HG03045 (cell line): ENCODE measurements at regions not wholly inside any gene's neighbourhood (a gene's known extent, or its start where the extent isn't known, plus 50 kb on each side); places are given as distances from the start of the nearest gene placed in this dataset.

ENCODE experiments used
- ATAC-seq: cut with Tn5 transposase; IDR thresholded peaks from one replicate; pipeline ENCODE4 v1.9.1; 2021; ENCODE audit warnings: mild to moderate bottlenecking, moderate library complexity; ENCODE audit not compliant: unreplicated experiment

- no peak for ATAC-seq
Observed at GRCh38 chr4:29121586-29121985, 1598.6 kb upstream of the PCDH7 start.

- no peak for ATAC-seq
Observed at GRCh38 chr4:29128810-29129209, 1591.4 kb upstream of the PCDH7 start.

DNA sequence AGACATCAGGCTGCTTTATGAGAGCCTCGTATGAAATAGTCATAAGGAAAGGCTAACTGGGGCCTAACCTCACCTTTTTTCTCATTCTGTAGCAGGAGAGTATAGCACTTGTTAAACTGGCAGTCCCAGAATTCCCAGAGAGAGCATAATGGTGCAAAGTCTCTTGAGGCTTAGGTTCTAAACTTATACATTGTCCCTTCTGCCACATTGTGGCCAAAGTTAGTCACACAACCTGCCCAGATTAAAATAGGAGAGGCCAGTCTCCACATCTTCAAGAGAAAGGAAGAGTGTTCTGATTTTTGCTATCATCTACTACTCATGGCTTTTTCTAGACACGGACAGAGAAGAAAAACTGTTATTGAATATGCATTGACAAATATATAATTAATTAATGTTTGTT is 1588.9 kb upstream of the PCDH7 start:
- no peak for ATAC-seq

- no peak for ATAC-seq
Observed at GRCh38 chr4:29142708-29143107, 1577.5 kb upstream of the PCDH7 start.

GRCh38 chr4:29151584-29151983 is 1568.6 kb upstream of the PCDH7 start:
- ATAC-seq, result no peak

GRCh38 chr4:29153642-29154041 is 1566.5 kb upstream of the PCDH7 start:
- no peak for ATAC-seq

GRCh38 chr4:29175291-29175690 is 1544.9 kb upstream of the PCDH7 start:
- no peak for ATAC-seq

DNA sequence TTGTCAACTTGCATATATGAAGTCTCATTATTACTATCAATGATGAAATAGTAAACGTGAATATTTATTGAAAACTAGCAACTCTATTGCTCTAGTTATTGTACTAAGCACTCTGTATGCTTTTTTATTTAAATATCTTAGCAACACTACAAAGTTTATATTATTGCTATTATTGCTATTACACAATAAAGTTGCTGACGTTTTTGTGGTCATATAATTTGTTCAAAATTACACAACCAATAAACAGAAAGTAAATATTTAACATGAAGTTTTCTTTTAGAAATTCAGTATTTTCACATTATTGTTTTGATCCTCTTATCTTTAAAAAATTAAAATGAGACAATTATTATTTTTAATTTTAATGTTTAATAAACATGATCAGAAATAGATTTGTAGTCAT is 1521.1 kb upstream of the PCDH7 start:
- no peak for ATAC-seq

GRCh38 chr4:29199485-29199884 is 1520.7 kb upstream of the PCDH7 start:
- no peak for ATAC-seq

GRCh38 chr4:29213020-29213419 is 1507.1 kb upstream of the PCDH7 start:
- ATAC-seq, result no peak

DNA sequence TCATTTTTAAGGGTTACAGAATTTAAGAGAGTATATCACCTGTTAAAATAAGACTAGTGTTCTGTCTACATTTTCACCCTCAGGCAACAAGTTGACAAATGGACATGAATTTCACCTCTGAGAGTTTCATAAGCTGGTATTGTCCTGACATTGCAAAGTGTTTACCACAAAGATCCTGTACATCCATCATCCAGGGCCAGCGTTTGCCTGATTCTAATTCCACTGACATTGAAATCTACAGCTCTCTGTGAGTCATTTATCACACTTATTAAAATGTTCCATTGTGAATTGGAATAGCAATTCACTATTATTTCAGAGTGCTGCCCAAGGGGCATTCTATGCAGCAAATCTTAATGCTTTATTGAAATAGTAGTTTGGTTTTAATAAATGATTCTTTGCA is 1499.4 kb upstream of the PCDH7 start:
- no peak for ATAC-seq

GRCh38 chr4:29224911-29225310 is 1495.3 kb upstream of the PCDH7 start:
- ATAC-seq, result no peak

DNA sequence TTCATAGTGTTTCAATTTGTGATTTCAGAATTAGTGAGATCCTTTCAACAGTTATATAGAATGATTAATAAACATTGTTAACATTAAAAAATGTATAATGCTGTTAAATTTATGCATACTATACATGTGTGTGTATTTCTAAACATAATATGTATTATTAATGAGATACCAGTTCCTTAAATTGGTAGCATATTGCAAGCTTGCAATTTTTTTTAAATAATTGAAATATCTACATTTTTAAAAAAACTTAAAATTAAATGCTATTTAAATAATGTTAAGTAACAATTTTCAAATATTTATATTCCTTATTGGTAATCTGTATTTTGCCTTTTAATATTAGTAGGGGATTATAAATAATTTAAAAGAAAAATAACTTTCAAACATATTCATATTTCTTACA is 1479.5 kb upstream of the PCDH7 start:
- ATAC-seq, result no peak

DNA sequence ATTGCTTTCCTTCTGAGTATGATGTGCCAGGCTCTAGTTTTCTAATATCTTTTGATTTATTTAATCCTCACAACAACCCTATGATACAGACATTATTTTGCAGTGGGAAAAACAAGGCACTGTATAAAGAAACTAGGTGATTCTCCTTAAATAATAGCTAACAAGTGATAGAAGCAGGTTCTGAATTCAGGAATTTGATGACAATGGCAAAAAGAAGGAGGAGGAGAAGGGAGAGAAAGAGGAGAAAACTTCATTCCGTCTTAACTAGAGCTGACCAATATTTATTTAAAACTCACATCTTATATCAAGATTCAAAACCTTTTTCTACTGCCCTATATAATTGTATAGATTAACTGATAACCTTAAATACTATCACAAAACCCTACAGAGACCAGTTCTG is 1477.1 kb upstream of the PCDH7 start:
- no peak for ATAC-seq

DNA sequence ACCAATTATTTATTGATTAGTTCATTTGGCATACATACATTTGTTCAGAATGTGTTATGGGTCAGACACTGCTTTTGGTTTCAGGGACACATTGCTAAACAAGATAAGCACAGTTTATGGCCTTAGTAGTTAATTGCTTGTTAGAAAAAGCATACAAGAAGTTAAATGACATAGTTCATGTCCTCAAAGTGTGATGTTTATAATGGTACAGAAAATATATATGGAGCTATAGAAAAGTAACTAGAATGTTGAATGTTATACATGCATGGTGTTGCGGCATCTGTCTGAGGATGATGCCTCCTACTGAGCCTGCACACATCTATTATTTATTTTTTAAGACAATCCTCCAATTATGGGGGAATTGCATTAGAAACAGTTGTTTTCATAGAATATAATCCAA is 1476.3 kb upstream of the PCDH7 start:
- no peak for ATAC-seq

DNA sequence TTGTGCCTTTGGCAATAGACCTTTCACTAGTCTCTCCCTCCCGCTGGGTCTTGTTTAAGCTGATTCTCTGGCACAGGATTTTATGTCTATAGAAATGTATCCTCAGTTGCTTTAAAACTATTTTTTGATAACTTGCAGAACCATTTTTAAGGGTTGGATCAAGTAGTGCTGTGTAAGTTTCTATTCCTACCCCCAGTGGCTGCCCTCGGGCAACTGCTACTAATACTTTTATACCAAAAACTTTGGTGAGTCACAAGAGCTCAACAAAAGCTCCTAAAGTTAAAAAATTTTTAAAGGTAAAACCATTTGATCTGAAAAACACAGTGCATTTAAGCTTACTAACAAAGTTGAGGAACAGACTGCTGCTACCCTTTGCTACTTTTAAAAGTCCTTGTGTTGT is 1460.6 kb upstream of the PCDH7 start:
- no peak for ATAC-seq

- no peak for ATAC-seq
Observed at GRCh38 chr4:29262986-29263385, 1457.2 kb upstream of the PCDH7 start.

DNA sequence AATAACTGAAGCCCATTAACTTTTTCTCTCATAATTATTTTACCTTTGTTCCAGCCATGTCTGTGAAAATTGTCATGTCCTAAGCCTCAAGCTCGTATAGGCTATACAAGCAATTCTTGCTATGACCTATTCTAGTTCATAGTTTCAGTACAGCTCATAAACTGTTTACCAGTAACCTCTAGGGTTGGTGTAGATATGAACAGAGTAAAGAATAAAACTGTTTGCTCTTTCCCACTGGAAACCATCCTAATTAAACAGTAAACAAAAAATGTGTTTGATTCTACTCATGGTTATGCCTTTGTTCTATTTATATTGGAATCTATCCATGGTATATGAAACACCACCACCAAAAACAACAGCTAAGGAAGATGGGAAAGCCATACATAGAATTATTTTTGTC is 1444.0 kb upstream of the PCDH7 start:
- no peak for ATAC-seq

- no peak for ATAC-seq
Observed at GRCh38 chr4:29277381-29277780, 1442.8 kb upstream of the PCDH7 start.

- ATAC-seq, result no peak
Observed at GRCh38 chr4:29278585-29278984, 1441.6 kb upstream of the PCDH7 start.

GRCh38 chr4:29289118-29289517 is 1431.1 kb upstream of the PCDH7 start:
- no peak for ATAC-seq

DNA sequence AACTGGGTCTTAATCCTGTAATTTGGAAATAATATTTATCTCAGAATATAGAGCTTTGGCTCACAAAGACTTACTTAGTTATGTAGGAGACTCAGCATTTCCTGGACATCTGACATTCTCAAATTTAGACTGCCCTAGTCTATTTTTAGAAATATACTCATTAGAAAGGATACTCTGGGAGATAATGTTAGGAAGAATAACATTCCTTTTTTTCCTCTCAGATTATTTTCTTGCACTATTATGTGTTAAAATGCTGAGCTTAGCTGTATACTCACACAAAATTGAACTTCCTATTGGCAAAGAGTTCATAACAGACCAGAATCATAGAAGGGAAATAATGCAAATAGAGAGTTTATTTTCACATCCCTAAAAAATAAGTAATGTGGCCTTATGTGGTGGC is 1424.9 kb upstream of the PCDH7 start:
- no peak for ATAC-seq

GRCh38 chr4:29304595-29304994 is 1415.6 kb upstream of the PCDH7 start:
- ATAC-seq, result no peak

DNA sequence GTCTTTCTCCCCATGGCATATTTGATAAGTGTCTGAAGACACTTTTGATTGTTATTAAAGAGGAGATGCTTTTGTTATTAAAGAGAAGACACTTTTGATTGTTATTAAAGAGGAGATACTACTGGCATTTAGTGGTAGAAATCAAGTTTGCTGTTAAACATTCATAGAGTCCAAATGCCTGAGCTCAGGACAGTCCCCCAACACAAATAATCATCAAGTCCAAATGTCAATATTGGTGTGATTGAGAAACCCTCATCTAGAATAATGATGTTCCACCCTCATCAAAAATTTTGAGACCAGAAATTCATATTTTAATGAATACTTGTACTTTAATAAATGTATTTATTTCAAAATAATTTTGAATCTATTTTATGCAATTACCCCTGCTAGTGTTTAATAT is 1412.9 kb upstream of the PCDH7 start:
- ATAC-seq, result no peak
